Fibroblast of skin of left quadriceps (primary cell): ENCODE measurements at regions not wholly inside any gene's neighbourhood (a gene's known extent, or its start where the extent isn't known, plus 50 kb on each side); places are given as distances from the start of the nearest gene placed in this dataset.
"Not testable (repeated sequence)": the region's sequence is repeated elsewhere in the genome, so short reads cannot be mapped to it uniquely, and the experiment has no call there.

Experiments
- DNase-seq, 2 experiments: peaks; one replicate each; pipeline ENCODE4 v3.0.0-alpha.2; 2013; ENCODE audit warnings: low read depth in 2 of 2

- DNase-seq: no peak
Observed at GRCh38 chr5:113652161-113652560, 138.7 kb downstream of the YTHDC2 start.

GRCh38 chr5:113654828-113655227 is 141.3 kb downstream of the YTHDC2 start:
- no peak for DNase-seq

GRCh38 chr5:113660206-113660605 is 146.7 kb downstream of the YTHDC2 start:
- DNase-seq: no peak

- no peak for DNase-seq
Observed at GRCh38 chr5:113660706-113661250, 147.3 kb downstream of the YTHDC2 start.

GRCh38 chr5:113663879-113664541 is 150.5 kb downstream of the YTHDC2 start:
- peak; percentile 3 to 4 for DNase-seq

GRCh38 chr5:113673041-113673440 is 159.5 kb downstream of the YTHDC2 start:
- no peak for DNase-seq

- no peak for DNase-seq
Observed at GRCh38 chr5:113675166-113675565, 161.7 kb downstream of the YTHDC2 start.

GRCh38 chr5:113678202-113678601 is 164.7 kb downstream of the YTHDC2 start:
- no peak for DNase-seq

- peak; percentile 12 to 20 for DNase-seq
Observed at GRCh38 chr5:113678924-113679575, 165.6 kb downstream of the YTHDC2 start.

GRCh38 chr5:113680534-113680933 is 167.0 kb downstream of the YTHDC2 start:
- no peak for DNase-seq

- DNase-seq: peak in 1 of 2 experiments; percentile 2
Observed at GRCh38 chr5:113682497-113683136, 169.1 kb downstream of the YTHDC2 start.

- DNase-seq: no peak
Observed at GRCh38 chr5:113683211-113683610, 169.7 kb downstream of the YTHDC2 start.

- no peak for DNase-seq
Observed at GRCh38 chr5:113686599-113686998, 173.1 kb downstream of the YTHDC2 start.

- no peak for DNase-seq
Observed at GRCh38 chr5:113689647-113690046, 176.2 kb downstream of the YTHDC2 start.

GRCh38 chr5:113692466-113692865 is 179.0 kb downstream of the YTHDC2 start:
- DNase-seq: no peak

GRCh38 chr5:113692891-113693457 is 179.5 kb downstream of the YTHDC2 start:
- no peak for DNase-seq

GRCh38 chr5:113693701-113694100 is 180.2 kb downstream of the YTHDC2 start:
- DNase-seq: no peak

GRCh38 chr5:113694576-113694975 is 181.1 kb downstream of the YTHDC2 start:
- DNase-seq: no peak

- DNase-seq: no peak
Observed at GRCh38 chr5:113703266-113703665, 189.8 kb downstream of the YTHDC2 start.

- DNase-seq: no peak
Observed at GRCh38 chr5:113705657-113706056, 192.2 kb downstream of the YTHDC2 start.

- no peak for DNase-seq
Observed at GRCh38 chr5:113713051-113713450, 199.6 kb downstream of the YTHDC2 start.

GRCh38 chr5:113715921-113716320 is 202.4 kb downstream of the YTHDC2 start:
- not testable (repeated sequence) for DNase-seq
